ENCODE measurements at regions not wholly inside any gene's neighbourhood (a gene's known extent, or its start where the extent isn't known, plus 50 kb on each side); places are given as distances from the start of the nearest gene placed in this dataset.

- Mint-ChIP-seq H3K4me3 (ENCODE audit: unreplicated experiment) (no peak overlapping the region), H3K4me1 (ENCODE audit: low read depth) (no peaks in the 10 kb centered on the region), H3K9me3 (ENCODE audit: low read depth) (peaks cover 12% of the 10 kb centered on the region), H3K36me3 (ENCODE audit: low read depth) (no peaks in the 10 kb centered on the region), H3K27ac (ENCODE audit: unreplicated experiment) (no peak overlapping the region), H3K27me3 (ENCODE audit: low read depth) (peaks cover 2% of the 10 kb centered on the region)
- TF ChIP-seq, protein P1, sequence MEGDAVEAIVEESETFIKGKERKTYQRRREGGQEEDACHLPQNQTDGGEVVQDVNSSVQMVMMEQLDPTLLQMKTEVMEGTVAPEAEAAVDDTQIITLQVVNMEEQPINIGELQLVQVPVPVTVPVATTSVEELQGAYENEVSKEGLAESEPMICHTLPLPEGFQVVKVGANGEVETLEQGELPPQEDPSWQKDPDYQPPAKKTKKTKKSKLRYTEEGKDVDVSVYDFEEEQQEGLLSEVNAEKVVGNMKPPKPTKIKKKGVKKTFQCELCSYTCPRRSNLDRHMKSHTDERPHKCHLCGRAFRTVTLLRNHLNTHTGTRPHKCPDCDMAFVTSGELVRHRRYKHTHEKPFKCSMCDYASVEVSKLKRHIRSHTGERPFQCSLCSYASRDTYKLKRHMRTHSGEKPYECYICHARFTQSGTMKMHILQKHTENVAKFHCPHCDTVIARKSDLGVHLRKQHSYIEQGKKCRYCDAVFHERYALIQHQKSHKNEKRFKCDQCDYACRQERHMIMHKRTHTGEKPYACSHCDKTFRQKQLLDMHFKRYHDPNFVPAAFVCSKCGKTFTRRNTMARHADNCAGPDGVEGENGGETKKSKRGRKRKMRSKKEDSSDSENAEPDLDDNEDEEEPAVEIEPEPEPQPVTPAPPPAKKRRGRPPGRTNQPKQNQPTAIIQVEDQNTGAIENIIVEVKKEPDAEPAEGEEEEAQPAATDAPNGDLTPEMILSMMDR (IDR thresholded peaks at IDR 0.05), result no peak
- DNase-seq (ENCODE audit: low spot score), result no peak
These were observed 434.4 kb upstream of the TSHZ3 start for GRCh38 chr19:31783592-31783991.

DNA sequence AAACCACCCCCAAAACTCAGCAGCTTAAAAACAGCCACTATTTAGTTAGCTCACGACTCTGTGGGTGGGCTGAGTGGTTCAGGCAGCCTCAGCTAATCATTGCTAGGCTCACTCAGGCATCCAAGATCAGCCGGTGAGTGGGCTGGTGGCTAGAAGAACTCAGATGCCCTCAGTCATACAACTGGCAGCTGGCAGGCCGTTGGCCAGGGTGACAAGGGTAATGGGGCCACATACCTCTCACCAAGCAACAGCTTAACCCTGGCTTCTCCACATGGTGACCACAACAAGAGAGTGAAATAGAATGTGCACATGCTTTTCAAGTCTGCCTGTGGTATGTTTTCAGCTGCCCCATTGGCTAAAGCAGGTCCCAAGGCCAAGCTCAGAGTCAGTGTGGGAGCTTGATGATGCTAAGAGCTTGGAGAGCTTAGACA is 435.4 kb upstream of the TSHZ3 start:
- H3K27ac Mint-ChIP-seq (ENCODE audit: unreplicated experiment), result no peak overlapping the region
- no peaks in the 10 kb centered on the region for H3K36me3 Mint-ChIP-seq (ENCODE audit: low read depth)
- TF ChIP-seq, protein P1 (IDR thresholded peaks at IDR 0.05), result no peak
- H3K4me1 Mint-ChIP-seq (ENCODE audit: low read depth), result no peaks in the 10 kb centered on the region
- DNase-seq (ENCODE audit: low spot score), result no peak
- no peak overlapping the region for H3K4me3 Mint-ChIP-seq (ENCODE audit: unreplicated experiment)
- H3K9me3 Mint-ChIP-seq (ENCODE audit: low read depth), result peaks cover 10% of the 10 kb centered on the region
- H3K27me3 Mint-ChIP-seq (ENCODE audit: low read depth), result peaks cover 2% of the 10 kb centered on the region

DNA sequence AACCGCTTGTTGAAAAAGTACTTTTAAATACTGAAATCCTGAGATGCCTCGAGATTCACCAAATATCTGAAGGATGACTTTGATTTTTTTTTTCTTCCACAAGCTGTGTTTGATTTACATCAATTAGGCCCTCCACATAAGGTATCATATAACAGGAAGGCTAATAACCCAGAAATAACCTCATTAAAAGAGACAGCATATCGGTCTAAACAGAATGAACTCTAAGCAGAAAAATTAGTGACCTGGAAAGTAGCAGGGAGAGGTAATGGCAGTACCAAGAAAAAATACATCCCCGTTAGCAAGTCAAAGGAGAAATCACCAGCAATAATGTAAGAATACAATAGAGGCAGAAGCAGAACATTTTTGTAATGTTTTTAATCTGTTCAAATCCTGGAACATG is 452.4 kb upstream of the TSHZ3 start:
- Mint-ChIP-seq H3K27ac (ENCODE audit: unreplicated experiment) (no peak overlapping the region), H3K4me1 (ENCODE audit: low read depth) (no peaks in the 10 kb centered on the region), H3K36me3 (ENCODE audit: low read depth) (no peaks in the 10 kb centered on the region), H3K27me3 (ENCODE audit: low read depth) (no peaks in the 10 kb centered on the region), H3K4me3 (ENCODE audit: unreplicated experiment) (no peak overlapping the region), H3K9me3 (ENCODE audit: low read depth) (peaks cover 10% of the 10 kb centered on the region)
- DNase-seq (ENCODE audit: low spot score), result no peak
- TF ChIP-seq, protein P1 (IDR thresholded peaks at IDR 0.05), result no peak

- DNase-seq (ENCODE audit: low spot score), result no peak
- no peaks in the 10 kb centered on the region for H3K4me1 Mint-ChIP-seq (ENCODE audit: low read depth)
- H3K36me3 Mint-ChIP-seq (ENCODE audit: low read depth), result no peaks in the 10 kb centered on the region
- peaks cover 5% of the 10 kb centered on the region for H3K9me3 Mint-ChIP-seq (ENCODE audit: low read depth)
- TF ChIP-seq, protein P1 (IDR thresholded peaks at IDR 0.05), result no peak
- H3K27ac Mint-ChIP-seq (ENCODE audit: unreplicated experiment), result no peak overlapping the region
- H3K27me3 Mint-ChIP-seq (ENCODE audit: low read depth), result no peaks in the 10 kb centered on the region
- H3K4me3 Mint-ChIP-seq (ENCODE audit: unreplicated experiment), result no peak overlapping the region
These were observed 454.7 kb upstream of the TSHZ3 start for GRCh38 chr19:31803835-31804446.

- H3K36me3 Mint-ChIP-seq (ENCODE audit: low read depth), result no peaks in the 10 kb centered on the region
- H3K4me1 Mint-ChIP-seq (ENCODE audit: low read depth), result no peaks in the 10 kb centered on the region
- H3K27me3 Mint-ChIP-seq (ENCODE audit: low read depth), result no peaks in the 10 kb centered on the region
- H3K27ac Mint-ChIP-seq (ENCODE audit: unreplicated experiment), result no peak overlapping the region
- H3K9me3 Mint-ChIP-seq (ENCODE audit: low read depth), result peaks cover 6% of the 10 kb centered on the region
- no peak for DNase-seq (ENCODE audit: low spot score)
- TF ChIP-seq, protein P1 (IDR thresholded peaks at IDR 0.05), result no peak
- no peak overlapping the region for H3K4me3 Mint-ChIP-seq (ENCODE audit: unreplicated experiment)
These were observed 455.4 kb upstream of the TSHZ3 start for GRCh38 chr19:31804668-31805067.

Measured in chondrocyte (in vitro differentiated cells).